A673 (cell line): ENCODE measurements at regions not wholly inside any gene's neighbourhood (a gene's known extent, or its start where the extent isn't known, plus 50 kb on each side); places are given as distances from the start of the nearest gene placed in this dataset.

Experiments used
- CTCF ChIP-seq: fragments of 300-800, 200-600 bp; sonication (generic); conservative IDR thresholded peaks from 2 replicates; pipeline ENCODE4 v1.5.1; 2017; ENCODE audit warnings: low read depth, mild to moderate bottlenecking, antibody characterized with exemption, low read length, moderate library complexity, mixed read lengths
- EZH2 ChIP-seq: fragments of 200-600 bp; sonication (generic); IDR thresholded peaks from 2 replicates; pipeline ENCODE4 v1.6.1; 2017; ENCODE audit warnings: borderline replicate concordance, low read depth, mild to moderate bottlenecking, mixed read lengths, antibody characterized with exemption, low read length; ENCODE audit not compliant: poor library complexity, severe bottlenecking

- TF ChIP-seq CTCF (no peak), EZH2 (no peak)
These were observed 114.1 kb upstream of the IGFBP3 start for GRCh38 chr7:46035166-46035565.
